SK-N-SH (cell line): ENCODE measurements at regions not wholly inside any gene's neighbourhood (a gene's known extent, or its start where the extent isn't known, plus 50 kb on each side); places are given as distances from the start of the nearest gene placed in this dataset.
A peak's percentile ranks its signal among the peaks of the same experiment; 100 is the strongest.

Source experiments
- CTCF ChIA-PET: fragments of 300-600, 350-600 bp; formaldehyde crosslinking; extraction: SDS; loops from one replicate; lab custom pipeline; 2021; lab: Yijun Ruan, JAX
- POLR2A ChIA-PET: fragments of 350-600 bp; sonication (Branson Sonifier 250); formaldehyde crosslinking; extraction: SDS; loops from one replicate; lab custom pipeline; 2020; ENCODE audit warnings: antibody characterized with exemption, inconsistent platforms; lab: Yijun Ruan, JAX
- DNase-seq: peaks from one replicate; pipeline ENCODE4 v3.0.0; 2012
- H2AFZ ChIP-seq: fragments of 200-600 bp; sonication (generic); 2 replicates; pipeline ENCODE4 v1.8.1; 2016; ENCODE audit warnings: antibody characterized with exemption, mild to moderate bottlenecking, low read depth
- H3F3A ChIP-seq: fragments of 200-600 bp; sonication (generic); replicated peaks from 2 replicates; pipeline ENCODE3; 2016; ENCODE audit warnings: antibody characterized with exemption, mild to moderate bottlenecking; ENCODE audit not compliant: insufficient read depth
- H3K27ac ChIP-seq, 2 experiments: fragments of 200-500 bp in 1 of 2; fragments of 200-600 bp in 1 of 2; sonication (Bioruptor generic) in 1 of 2; sonication (generic), shearing (Covaris generic) in 1 of 2; 2 replicates each; pipeline versions ENCODE4 v1.5.1 to v1.6.1; 2014 to 2016; ENCODE audit warnings: low read depth in 2 of 2, inconsistent platforms in 1 of 2, low read length in 1 of 2, mild to moderate bottlenecking in 1 of 2, mixed read lengths in 1 of 2
- H3K27me3 ChIP-seq: fragments of 200-600 bp; sonication (generic), shearing (Covaris generic); 2 replicates; pipeline ENCODE4 v1.6.1; 2016; ENCODE audit warnings: mixed run types; ENCODE audit not compliant: insufficient read depth
- H3K36me3 ChIP-seq, 2 experiments: fragments of 200-500 bp in 1 of 2; fragments of 200-600 bp in 1 of 2; sonication (Bioruptor generic) in 1 of 2; sonication (generic) in 1 of 2; replicated peaks in 1 of 2; 2 replicates each; pipeline versions ENCODE3 to v1.5.1; 2014 to 2016; ENCODE audit warnings: low read length in 1 of 2, mild to moderate bottlenecking in 1 of 2; ENCODE audit not compliant: insufficient read depth in 2 of 2, control insufficient read depth in 1 of 2
- H3K4me1 ChIP-seq, 2 experiments: fragments of 200-500 bp in 1 of 2; fragments of 200-600 bp in 1 of 2; sonication (Bioruptor generic) in 1 of 2; sonication (generic), shearing (Covaris generic) in 1 of 2; 2 replicates each; pipeline versions ENCODE4 v1.5.1 to v1.6.1; 2014 to 2016; ENCODE audit warnings: low read depth in 1 of 2, low read length in 1 of 2, mixed run types in 1 of 2; ENCODE audit not compliant: insufficient read depth in 2 of 2, control insufficient read depth in 1 of 2
- H3K4me2 ChIP-seq: fragments of 200-600 bp; sonication (generic), shearing (Covaris generic); 2 replicates; pipeline ENCODE4 v1.6.1; 2017; ENCODE audit warnings: mixed run types
- H3K4me3 ChIP-seq, 2 experiments: fragments of 200-500 bp in 1 of 2; fragments of 200-600 bp in 1 of 2; sonication (Bioruptor generic) in 1 of 2; sonication (generic), shearing (Covaris generic) in 1 of 2; 2 replicates each; pipeline versions ENCODE4 v1.5.1 to v1.8.1; 2014 to 2016; ENCODE audit warnings: low read depth in 2 of 2, inconsistent platforms in 1 of 2, low read length in 1 of 2, mild to moderate bottlenecking in 1 of 2, mixed read lengths in 1 of 2, moderate library complexity in 1 of 2
- H3K79me2 ChIP-seq: fragments of 200-600 bp; sonication (generic); 2 replicates; pipeline ENCODE4 v1.8.1; 2017; ENCODE audit warnings: mild to moderate bottlenecking; ENCODE audit not compliant: insufficient read depth
- H3K9ac ChIP-seq: fragments of 200-600 bp; sonication (generic); 2 replicates; pipeline ENCODE4 v1.6.1; 2017; ENCODE audit warnings: mixed run types
- H3K9me2 ChIP-seq: fragments of 200-600 bp; sonication (generic); 2 replicates; pipeline ENCODE4 v1.6.1; 2017; ENCODE audit warnings: mixed run types
- H3K9me3 ChIP-seq: fragments of 200-600 bp; sonication (generic); 2 replicates; pipeline ENCODE4 v1.6.1; 2017; ENCODE audit warnings: mixed run types, mild to moderate bottlenecking, moderate library complexity
- H4K20me1 ChIP-seq: fragments of 200-600 bp; sonication (generic); 2 replicates; pipeline ENCODE4 v1.6.1; 2017; ENCODE audit warnings: mild to moderate bottlenecking, mixed run types; ENCODE audit not compliant: insufficient read depth
- CTCF ChIP-seq: fragments of 200-600 bp; sonication (generic); IDR thresholded peaks from 2 replicates; pipeline ENCODE4 v1.6.1; 2017; ENCODE audit warnings: antibody characterized with exemption, mild to moderate bottlenecking, moderate library complexity
- ELF1 ChIP-seq: IDR thresholded peaks from 2 replicates; pipeline ENCODE4 v1.4.0; 2012
- EP300 ChIP-seq, 2 experiments: IDR thresholded peaks; 2 replicates each; pipeline versions ENCODE4 v1.4.0 to v1.6.1; 2012; ENCODE audit warnings: borderline replicate concordance in 1 of 2, low read depth in 1 of 2, low read length in 1 of 2
- FOSL2 ChIP-seq: IDR thresholded peaks from 2 replicates; pipeline ENCODE4 v1.4.0; 2012; ENCODE audit warnings: low read depth, mild to moderate bottlenecking, moderate library complexity, borderline replicate concordance
- FOXJ3 ChIP-seq: sonication (generic); formaldehyde crosslinking; IDR thresholded peaks from 2 replicates; pipeline ENCODE4 v1.5.1; 2020; ENCODE audit warnings: mild to moderate bottlenecking, missing genetic modification reagents
- GABPA ChIP-seq: IDR thresholded peaks from 2 replicates; pipeline ENCODE4 v1.4.0; 2012; ENCODE audit warnings: low read depth, mild to moderate bottlenecking
- MAX ChIP-seq: IDR thresholded peaks from 2 replicates; pipeline ENCODE4 v1.4.0; 2012; ENCODE audit warnings: low read depth
- NFIC ChIP-seq: IDR thresholded peaks from 2 replicates; pipeline ENCODE4 v1.4.0; 2012; ENCODE audit warnings: borderline replicate concordance
- RAD21 ChIP-seq: IDR thresholded peaks from 2 replicates; pipeline ENCODE4 v1.6.1; 2012; ENCODE audit warnings: mild to moderate bottlenecking, low read length
- SIN3A ChIP-seq: IDR thresholded peaks from 2 replicates; pipeline ENCODE4 v1.6.1; 2012; ENCODE audit warnings: low read depth, mild to moderate bottlenecking, low read length, moderate library complexity, borderline replicate concordance
- SMC3 ChIP-seq: IDR thresholded peaks from 2 replicates; pipeline ENCODE4 v1.6.1; 2012; ENCODE audit warnings: low read depth, low read length, improper control_type of control experiment
- TEAD4 ChIP-seq: IDR thresholded peaks from 2 replicates; pipeline ENCODE4 v1.4.0; 2012; ENCODE audit warnings: mild to moderate bottlenecking, borderline replicate concordance; ENCODE audit not compliant: insufficient read depth
- USF1 ChIP-seq: IDR thresholded peaks from 2 replicates; pipeline ENCODE4 v1.4.0; 2012; ENCODE audit warnings: low read depth, borderline replicate concordance
- USF2 ChIP-seq: fragments of 150-350 bp; IDR thresholded peaks from 2 replicates; pipeline ENCODE4 v1.6.1; 2017; ENCODE audit warnings: antibody characterized with exemption, low read length, low read depth, borderline replicate concordance
- YY1 ChIP-seq: IDR thresholded peaks from 2 replicates; pipeline ENCODE4 v1.4.0; 2012; ENCODE audit warnings: low read depth, mild to moderate bottlenecking
- WGBS: methylation state at CpG from one replicate; pipeline ENCODE4 v1.1.6; 2017; ENCODE audit warnings: low lambda C conversion rate; 5-methylcytosine and 5-hydroxymethylcytosine counted together

- no peaks in the 10 kb centered on the region for H3K27me3 ChIP-seq
- H3F3A ChIP-seq: no peaks in the 10 kb centered on the region
- no peaks in the 10 kb centered on the region for H3K9me3 ChIP-seq
- peak; percentile 55 for DNase-seq
- H3K27ac ChIP-seq: no peak overlapping the region
- H3K4me3 ChIP-seq: no peak overlapping the region; a peak in 1 of 4 replicates
- 71% methylated on average over 8 of the region's 8 CpGs for WGBS
- H3K79me2 ChIP-seq: no peaks in the 10 kb centered on the region
- no peak overlapping the region for H3K4me2 ChIP-seq
- H2AFZ ChIP-seq: peak overlapping the region; percentile 12; the same call in 1 of the 2 replicates
- TF ChIP-seq TEAD4: no peak
- peak; percentile 76 for TF ChIP-seq SMC3
- TF ChIP-seq GABPA: no peak
- peak; percentile 77 for TF ChIP-seq RAD21
- no peak for TF ChIP-seq USF2
- TF ChIP-seq YY1: peak; percentile 43; the same call in 1 of the 2 replicates
- TF ChIP-seq CTCF: peak; percentile 80
- no peaks in the 10 kb centered on the region for H3K9me2 ChIP-seq
- peaks cover 0 to 4% of the 10 kb centered on the region in 2 experiments; a peak in 3 of 4 replicates for H3K4me1 ChIP-seq
- H3K9ac ChIP-seq: no peak overlapping the region
- H4K20me1 ChIP-seq: no peaks in the 10 kb centered on the region
- no peaks in the 10 kb centered on the region for H3K36me3 ChIP-seq
- ChIA-PET POLR2A (no interaction called here), CTCF (interaction anchor here (0.7 to 3.6 kb wide), 18 partner anchors 14 to 1084 kb away, joined by 3 to 19 read pairs (median 3); partner anchors contain the start of gene TLE1)
These were observed 166.4 kb downstream of the TLE1 start for GRCh38 chr9:81522716-81523551.

GRCh38 chr9:81521892-81522291 is 167.5 kb downstream of the TLE1 start:
- TF ChIP-seq ELF1 (no peak), MAX (no peak), NFIC (no peak), FOXJ3 (no peak), USF1 (no peak), EP300 (IDR thresholded peaks at IDR 0.05; ENCODE audit: borderline replicate concordance in 1 of 2, low read depth in 1 of 2, low read length in 1 of 2) (no peak), FOSL2 (no peak), SIN3A (no peak), SMC3 (no peak)
- Histone ChIP-seq H3K27me3 (no peaks in the 10 kb centered on the region), H3F3A (no peaks in the 10 kb centered on the region), H3K79me2 (no peaks in the 10 kb centered on the region), H3K9me2 (no peaks in the 10 kb centered on the region), H3K4me2 (no peak overlapping the region), H4K20me1 (no peaks in the 10 kb centered on the region), H3K27ac (no peak overlapping the region), H3K4me1 (peaks cover 0 to 3% of the 10 kb centered on the region in 2 experiments; a peak in 2 of 4 replicates), H3K9me3 (no peaks in the 10 kb centered on the region), H3K4me3 (no peak overlapping the region), H2AFZ (no peak overlapping the region), H3K9ac (no peak overlapping the region), H3K36me3 (no peaks in the 10 kb centered on the region)
- ChIA-PET POLR2A (no interaction called here), CTCF (interaction anchor here (1.0 to 3.6 kb wide), 7 partner anchors 19 to 169 kb away, joined by 3 to 19 read pairs (median 4); no protein-coding TSS in a partner anchor)
- DNase-seq: no peak
- 75% methylated on average over 3 of the region's 3 CpGs for WGBS
